Left colon (tissue), 2 donors: ENCODE measurements at regions not wholly inside any gene's neighbourhood (a gene's known extent, or its start where the extent isn't known, plus 50 kb on each side); places are given as distances from the start of the nearest gene placed in this dataset.

ENCODE experiments used
- ATAC-seq: fragments of 200-7000 bp; cut with Tn5 transposase; one replicate; pipeline ENCODE4 v1.9.1; 2020; ENCODE audit warnings: mild to moderate bottlenecking, moderate library complexity
- DNase-seq, 2 donors: peaks; one replicate each; pipeline ENCODE4 v3.0.0-alpha.2; 2020
- intact Hi-C, 2 donors: fragments of 100-400 bp; cut with DNase I in 1 of 2; cut with micrococcal nuclease in 1 of 2; formaldehyde crosslinking; loops; one replicate each; pipeline versions ENCODE4 v1.11.2 to v1.14.0; 2022; cut with DNase I, micrococcal nuclease
- donor health status: DM: no; HTN: no; CAD: no.
- donor health status: DM: yes; HTN: yes; CAD: no.

GRCh38 chr19:5392486-5392885 lies 51.9 kb upstream of the PTPRS start:
- intact Hi-C loops, result no loop called here
- no peak for DNase-seq
- no peak for ATAC-seq

- DNase-seq (no peak), ATAC-seq (no peak)
- intact Hi-C loops, result no loop called here
These were observed 52.5 kb upstream of the PTPRS start for GRCh38 chr19:5393088-5393487.

GRCh38 chr19:5394551-5395505 lies 54.2 kb upstream of the PTPRS start:
- intact Hi-C loops, result no loop called here
- no peak for ATAC-seq

GRCh38 chr19:5395556-5395955 lies 54.9 kb upstream of the PTPRS start:
- no peak for ATAC-seq
- no peak for DNase-seq
- intact Hi-C loops, result no loop called here

More at GRCh38 chr19:5394551-5395505, 54.2 kb upstream of the PTPRS start:
- DNase-seq, result no peak

- no peak for DNase-seq
- ATAC-seq, result no peak
- intact Hi-C loops, result no loop called here
These were observed 55.7 kb upstream of the PTPRS start for GRCh38 chr19:5396096-5396939.

GRCh38 chr19:5396963-5397362 lies 56.4 kb upstream of the PTPRS start:
- ATAC-seq, result no peak
- intact Hi-C loops, result no loop called here
- no peak for DNase-seq

- ATAC-seq (no peak), DNase-seq (no peak)
- intact Hi-C loops, result no loop called here
These were observed 57.2 kb upstream of the ZNRF4 start for GRCh38 chr19:5397804-5398692.

- no peak for ATAC-seq
- intact Hi-C loops, result no loop called here
- DNase-seq, result no peak
These were observed 56.5 kb upstream of the ZNRF4 start for GRCh38 chr19:5398693-5399057.

GRCh38 chr19:5403968-5404640 lies 51.1 kb upstream of the ZNRF4 start:
- DNase-seq, result peak; percentile 53 to 89
- intact Hi-C loops, result no loop called here
- ATAC-seq, result peak; percentile 82
